Thyroid gland (tissue), 4 donors: ENCODE measurements at regions not wholly inside any gene's neighbourhood (a gene's known extent, or its start where the extent isn't known, plus 50 kb on each side); places are given as distances from the start of the nearest gene placed in this dataset.

Experiments used
- DNase-seq, 2 donors: peaks; one replicate each; pipeline ENCODE4 v3.0.0-alpha.2; 2019
- H3K27ac ChIP-seq, 3 donors: fragments of 200-600 bp; sonication (generic); 1 replicate in 2 of 3; 2 replicates in 1 of 3; pipeline ENCODE4 v1.5.1; 2016 to 2019; ENCODE audit warnings: mild to moderate bottlenecking in 1 of 3, moderate library complexity in 1 of 3
- H3K27me3 ChIP-seq: fragments of 200-600 bp; sonication (generic); one replicate; pipeline ENCODE4 v1.5.1; 2019
- H3K36me3 ChIP-seq, 2 donors: fragments of 200-600 bp; sonication (generic); one replicate each; pipeline ENCODE4 v1.5.1; 2016 to 2019
- H3K4me1 ChIP-seq, 2 donors: fragments of 200-600 bp; sonication (generic); one replicate each; pipeline ENCODE4 v1.5.1; 2017 to 2019
- H3K4me3 ChIP-seq, 3 donors: fragments of 200-600 bp; sonication (generic); replicated peaks in 1 of 3; 1 replicate in 2 of 3; 2 replicates in 1 of 3; pipeline ENCODE4 v1.5.1; 2016; ENCODE audit warnings: mild to moderate bottlenecking in 1 of 3
- H3K9me3 ChIP-seq: fragments of 200-600 bp; sonication (generic); one replicate; pipeline ENCODE4 v1.5.1; 2017
- POLR2A ChIP-seq, 2 donors: fragments of 450-650 bp; IDR thresholded peaks; one replicate each; pipeline ENCODE4 v1.6.1; 2017; ENCODE audit warnings: antibody characterized with exemption in 2 of 2, mild to moderate bottlenecking in 2 of 2, moderate library complexity in 1 of 2
- WGBS, 2 donors: methylation state at CpG; one replicate each; pipeline ENCODE4 v1.1.5; 2017; 5-methylcytosine and 5-hydroxymethylcytosine counted together
- intact Hi-C: fragments of 100-400 bp; cut with DNase I; formaldehyde crosslinking; loops from one replicate; pipeline ENCODE4 v1.15.1; 2023
- TF ChIP-seq, protein P1 (sequence below), 6 experiments: fragments of 200-600 bp in 3 of 6; fragments of 450-650 bp in 3 of 6; sonication (generic) in 3 of 6; IDR thresholded peaks; one replicate each; pipeline ENCODE4 v1.5.1; 2016 to 2019; ENCODE audit warnings: antibody characterized with exemption in 6 of 6, mild to moderate bottlenecking in 2 of 6, inconsistent platforms in 1 of 6, moderate library complexity in 1 of 6

DNA sequence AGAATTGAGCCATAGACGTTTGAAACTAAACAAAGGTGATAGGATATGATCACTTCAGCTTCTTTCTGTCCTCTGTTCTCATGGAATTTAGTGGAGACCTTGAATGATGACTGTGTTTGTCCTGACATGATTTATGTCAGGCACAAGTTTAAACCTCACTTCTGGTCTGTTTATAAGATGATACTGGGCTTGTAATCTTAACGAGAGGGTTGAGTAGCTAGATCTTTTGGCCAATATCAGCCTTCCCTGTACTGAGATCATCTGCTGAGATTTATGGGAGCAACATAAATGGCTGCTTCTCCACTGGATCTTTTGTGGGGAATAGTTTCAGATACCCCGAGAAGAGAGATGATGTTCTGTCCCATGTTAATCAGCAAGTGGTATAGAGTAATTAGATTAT lies 121.8 kb upstream of the OBI1 start:
- intact Hi-C loops, result no loop called here
- DNase-seq, result no peak
- WGBS, 2 donors, result 57 to 72% methylated on average over 3 of the region's 3 CpGs

DNA sequence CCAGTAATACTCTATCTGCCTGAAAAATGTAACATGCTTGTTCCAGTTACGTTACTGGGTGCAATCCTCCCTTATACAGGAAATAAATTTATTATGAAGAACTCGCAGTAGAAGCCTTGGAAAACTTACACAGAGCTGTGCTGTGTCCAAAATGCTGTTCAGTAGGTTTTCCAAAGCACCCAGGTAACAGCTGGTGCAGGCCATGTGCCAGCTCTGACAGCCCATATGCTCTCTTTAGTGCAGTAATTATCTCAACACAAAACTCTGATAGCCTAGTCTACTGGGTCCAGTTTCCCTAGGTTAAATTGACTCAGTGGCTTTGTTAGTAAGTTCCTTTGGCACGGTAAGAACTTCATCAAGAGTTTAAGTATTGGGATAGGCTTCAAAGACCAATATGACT lies 120.7 kb upstream of the OBI1 start:
- H3K27ac ChIP-seq, result no peak overlapping the region
- DNase-seq, result no peak
- TF ChIP-seq POLR2A (IDR thresholded peaks at IDR 0.05), result no peak
- TF ChIP-seq, protein P1, sequence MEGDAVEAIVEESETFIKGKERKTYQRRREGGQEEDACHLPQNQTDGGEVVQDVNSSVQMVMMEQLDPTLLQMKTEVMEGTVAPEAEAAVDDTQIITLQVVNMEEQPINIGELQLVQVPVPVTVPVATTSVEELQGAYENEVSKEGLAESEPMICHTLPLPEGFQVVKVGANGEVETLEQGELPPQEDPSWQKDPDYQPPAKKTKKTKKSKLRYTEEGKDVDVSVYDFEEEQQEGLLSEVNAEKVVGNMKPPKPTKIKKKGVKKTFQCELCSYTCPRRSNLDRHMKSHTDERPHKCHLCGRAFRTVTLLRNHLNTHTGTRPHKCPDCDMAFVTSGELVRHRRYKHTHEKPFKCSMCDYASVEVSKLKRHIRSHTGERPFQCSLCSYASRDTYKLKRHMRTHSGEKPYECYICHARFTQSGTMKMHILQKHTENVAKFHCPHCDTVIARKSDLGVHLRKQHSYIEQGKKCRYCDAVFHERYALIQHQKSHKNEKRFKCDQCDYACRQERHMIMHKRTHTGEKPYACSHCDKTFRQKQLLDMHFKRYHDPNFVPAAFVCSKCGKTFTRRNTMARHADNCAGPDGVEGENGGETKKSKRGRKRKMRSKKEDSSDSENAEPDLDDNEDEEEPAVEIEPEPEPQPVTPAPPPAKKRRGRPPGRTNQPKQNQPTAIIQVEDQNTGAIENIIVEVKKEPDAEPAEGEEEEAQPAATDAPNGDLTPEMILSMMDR (IDR thresholded peaks at IDR 0.05), result no peak
- no peaks in the 10 kb centered on the region for H3K27me3 ChIP-seq
- intact Hi-C loops, result no loop called here
- H3K9me3 ChIP-seq, result no peaks in the 10 kb centered on the region
- no peaks in the 10 kb centered on the region for H3K36me3 ChIP-seq
- WGBS, 2 donors, result 82 to 93% methylated on average over 3 of the region's 3 CpGs
- no peaks in the 10 kb centered on the region for H3K4me1 ChIP-seq
- no peak overlapping the region for H3K4me3 ChIP-seq

More for the DNA sequence above, 121.8 kb upstream of the OBI1 start:
- no peak overlapping the region for H3K4me3 ChIP-seq
- H3K27ac ChIP-seq, result no peak overlapping the region
- H3K27me3 ChIP-seq, result no peaks in the 10 kb centered on the region
- no peak for TF ChIP-seq POLR2A (IDR thresholded peaks at IDR 0.05)
- TF ChIP-seq, protein P1 (IDR thresholded peaks at IDR 0.05), result no peak
- H3K36me3 ChIP-seq, result no peaks in the 10 kb centered on the region
- H3K9me3 ChIP-seq, result no peaks in the 10 kb centered on the region
- H3K4me1 ChIP-seq, result no peaks in the 10 kb centered on the region

DNA sequence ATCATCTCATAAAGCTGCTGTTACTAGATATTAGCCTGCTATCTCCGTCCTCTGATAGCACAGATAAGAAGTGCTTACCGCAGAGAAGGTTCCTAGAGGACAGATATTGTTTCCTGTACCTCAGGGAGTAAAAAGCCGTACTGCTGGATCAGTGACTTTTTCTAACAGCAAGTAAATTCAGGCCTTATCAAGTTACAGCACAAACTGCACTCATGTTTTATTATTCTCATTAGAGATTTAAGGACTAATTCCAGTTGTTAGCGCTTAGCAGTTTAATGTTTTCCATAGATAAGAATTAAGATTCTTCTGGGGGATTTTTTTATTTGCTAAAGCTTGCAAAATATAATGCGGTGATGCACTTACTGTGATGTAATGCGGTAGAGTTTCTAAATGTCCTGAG lies 119.0 kb upstream of the OBI1 start:
- Histone ChIP-seq H3K27ac (no peak overlapping the region), H3K36me3 (no peaks in the 10 kb centered on the region), H3K4me1 (no peaks in the 10 kb centered on the region), H3K4me3 (no peak overlapping the region), H3K27me3 (no peaks in the 10 kb centered on the region), H3K9me3 (no peaks in the 10 kb centered on the region)
- WGBS, 2 donors, result 59 to 71% methylated on average over 6 of the region's 6 CpGs
- intact Hi-C loops, result no loop called here
- DNase-seq, result no peak
- no peak for TF ChIP-seq POLR2A (IDR thresholded peaks at IDR 0.05)
- TF ChIP-seq, protein P1 (IDR thresholded peaks at IDR 0.05), result no peak

DNA sequence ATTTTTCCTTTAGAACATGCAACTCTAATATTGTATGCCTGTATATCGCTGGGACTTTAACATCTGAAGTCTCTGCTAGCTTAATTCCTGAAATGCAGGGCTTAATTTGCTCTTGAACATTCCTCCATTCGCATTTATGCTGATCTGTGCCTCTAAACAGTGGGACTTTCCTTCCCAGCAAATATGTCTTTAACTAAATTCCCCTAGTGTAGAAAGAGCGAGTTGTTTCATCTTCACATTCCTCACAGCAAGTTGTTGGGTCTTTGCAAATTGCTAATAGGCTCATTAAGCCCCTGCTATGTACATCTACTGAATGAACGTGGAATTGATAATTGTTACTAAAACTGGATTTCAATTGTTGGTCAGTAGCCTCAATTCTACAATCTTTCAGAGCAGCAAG lies 118.4 kb upstream of the OBI1 start:
- TF ChIP-seq, protein P1 (IDR thresholded peaks at IDR 0.05), result no peak
- TF ChIP-seq POLR2A (IDR thresholded peaks at IDR 0.05), result no peak
- Histone ChIP-seq H3K9me3 (no peaks in the 10 kb centered on the region), H3K36me3 (no peaks in the 10 kb centered on the region), H3K27ac (no peak overlapping the region), H3K27me3 (no peaks in the 10 kb centered on the region), H3K4me1 (no peaks in the 10 kb centered on the region), H3K4me3 (no peak overlapping the region)
- intact Hi-C loops, result no loop called here
- no peak for DNase-seq
- 46 to 65% methylated on average over 4 of the region's 4 CpGs for WGBS, 2 donors

DNA sequence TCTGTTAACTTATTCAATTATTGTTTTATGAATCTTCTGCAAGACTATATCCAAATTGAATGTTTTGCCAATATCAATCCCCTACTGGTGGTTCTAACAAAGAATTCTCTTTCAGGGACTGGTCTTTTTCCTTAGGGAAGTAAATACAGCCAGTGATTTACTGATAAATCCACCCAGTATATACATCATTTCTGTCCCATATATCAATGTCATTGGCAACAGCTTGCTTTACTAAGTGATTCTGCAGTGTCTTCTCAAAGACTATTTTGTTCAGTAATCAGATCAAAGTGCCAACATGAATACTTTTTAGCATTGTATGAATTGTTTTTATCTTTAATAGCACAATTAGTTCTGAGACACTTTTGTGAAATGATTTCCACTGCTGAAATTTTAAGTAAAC lies 114.0 kb upstream of the OBI1 start:
- Histone ChIP-seq H3K4me1 (no peaks in the 10 kb centered on the region), H3K36me3 (no peaks in the 10 kb centered on the region), H3K4me3 (no peak overlapping the region), H3K27me3 (no peaks in the 10 kb centered on the region), H3K27ac (no peak overlapping the region), H3K9me3 (no peaks in the 10 kb centered on the region)
- TF ChIP-seq POLR2A (IDR thresholded peaks at IDR 0.05), result no peak
- TF ChIP-seq, protein P1 (IDR thresholded peaks at IDR 0.05), result no peak
- intact Hi-C loops, result no loop called here
- DNase-seq, result no peak
